ENCODE measurements at regions not wholly inside any gene's neighbourhood (a gene's known extent, or its start where the extent isn't known, plus 50 kb on each side); places are given as distances from the start of the nearest gene placed in this dataset.

- Mint-ChIP-seq H3K27ac (no peak overlapping the region), H3K27me3 (peaks cover 22% of the 10 kb centered on the region), H3K4me1 (ENCODE audit: low read depth) (no peaks in the 10 kb centered on the region), H3K4me3 (no peak overlapping the region), H3K36me3 (ENCODE audit: low read depth) (no peaks in the 10 kb centered on the region), H3K9me3 (no peaks in the 10 kb centered on the region)
- DNase-seq, result no peak
These were observed 55.7 kb upstream of the TRABD2B start for GRCh38 chr1:48052923-48053291.

- DNase-seq, result no peak
- Mint-ChIP-seq H3K27me3 (peaks cover 19% of the 10 kb centered on the region), H3K27ac (no peak overlapping the region), H3K4me1 (ENCODE audit: low read depth) (no peaks in the 10 kb centered on the region), H3K4me3 (no peak overlapping the region), H3K9me3 (no peaks in the 10 kb centered on the region), H3K36me3 (ENCODE audit: low read depth) (no peaks in the 10 kb centered on the region)
These were observed 54.4 kb upstream of the TRABD2B start for GRCh38 chr1:48051466-48052126.

- peaks cover 13% of the 10 kb centered on the region for H3K27me3 Mint-ChIP-seq
These were observed 52.8 kb upstream of the TRABD2B start for GRCh38 chr1:48049823-48050535.

GRCh38 chr1:48048980-48049379 is 51.8 kb upstream of the TRABD2B start:
- H3K27me3 Mint-ChIP-seq, result peaks cover 6% of the 10 kb centered on the region
- H3K27ac Mint-ChIP-seq, result no peak overlapping the region
- H3K9me3 Mint-ChIP-seq, result no peaks in the 10 kb centered on the region
- H3K4me3 Mint-ChIP-seq, result no peak overlapping the region
- no peaks in the 10 kb centered on the region for H3K4me1 Mint-ChIP-seq (ENCODE audit: low read depth)
- DNase-seq, result no peak
- no peaks in the 10 kb centered on the region for H3K36me3 Mint-ChIP-seq (ENCODE audit: low read depth)

More at GRCh38 chr1:48049823-48050535, 52.8 kb upstream of the TRABD2B start:
- no peak for DNase-seq
- Mint-ChIP-seq H3K27ac (no peak overlapping the region), H3K36me3 (ENCODE audit: low read depth) (no peaks in the 10 kb centered on the region), H3K9me3 (no peaks in the 10 kb centered on the region), H3K4me3 (no peak overlapping the region), H3K4me1 (ENCODE audit: low read depth) (no peaks in the 10 kb centered on the region)

GRCh38 chr1:48048064-48048463 is 50.9 kb upstream of the TRABD2B start:
- DNase-seq, result no peak
- no peak overlapping the region for H3K4me3 Mint-ChIP-seq
- peaks cover 6% of the 10 kb centered on the region for H3K27me3 Mint-ChIP-seq
- no peaks in the 10 kb centered on the region for H3K9me3 Mint-ChIP-seq
- H3K36me3 Mint-ChIP-seq (ENCODE audit: low read depth), result no peaks in the 10 kb centered on the region
- no peak overlapping the region for H3K27ac Mint-ChIP-seq
- H3K4me1 Mint-ChIP-seq (ENCODE audit: low read depth), result no peaks in the 10 kb centered on the region

- Mint-ChIP-seq H3K9me3 (no peaks in the 10 kb centered on the region), H3K4me1 (ENCODE audit: low read depth) (no peaks in the 10 kb centered on the region), H3K27me3 (peaks cover 3% of the 10 kb centered on the region), H3K36me3 (ENCODE audit: low read depth) (no peaks in the 10 kb centered on the region), H3K27ac (no peak overlapping the region), H3K4me3 (no peak overlapping the region)
- DNase-seq, result no peak
These were observed 49.9 kb upstream of the TRABD2B start for GRCh38 chr1:48047116-48047515.

Measured in activated T-cell treated with anti-CD3 and anti-CD28 coated beads, Interleukin-2, amount 50 U/mL, for 24 hours (primary cell).